Osteoblast (primary cell): ENCODE measurements at regions not wholly inside any gene's neighbourhood (a gene's known extent, or its start where the extent isn't known, plus 50 kb on each side); places are given as distances from the start of the nearest gene placed in this dataset.

Source experiments
- DNase-seq: peaks from one replicate; pipeline ENCODE4 v3.0.0; 2011; ENCODE audit warnings: low spot score, mixed read lengths; ENCODE audit not compliant: insufficient read length; ENCODE audit errors: missing footprints
- H2AFZ ChIP-seq: 2 replicates; pipeline ENCODE4 v1.6.0; 2011; ENCODE audit warnings: mild to moderate bottlenecking, low read length
- H3K27ac ChIP-seq: 2 replicates; pipeline ENCODE4 v1.5.1; 2011; ENCODE audit warnings: mild to moderate bottlenecking, low read depth, low read length, moderate library complexity
- H3K27me3 ChIP-seq: 2 replicates; pipeline ENCODE4 v1.6.0; 2012; ENCODE audit warnings: mild to moderate bottlenecking, control low read depth, inconsistent platforms, low read length, moderate library complexity; ENCODE audit not compliant: insufficient read depth
- H3K36me3 ChIP-seq: 2 replicates; pipeline ENCODE4 v1.5.1; 2011; ENCODE audit warnings: mild to moderate bottlenecking, low read length, control low read depth, moderate library complexity; ENCODE audit not compliant: insufficient read depth
- H3K4me1 ChIP-seq: 2 replicates; pipeline ENCODE4 v1.5.1; 2011; ENCODE audit warnings: mild to moderate bottlenecking, low read length, control low read depth, moderate library complexity; ENCODE audit not compliant: insufficient read depth
- H3K4me2 ChIP-seq: 2 replicates; pipeline ENCODE4 v1.6.0; 2011; ENCODE audit warnings: mild to moderate bottlenecking, low read length; ENCODE audit not compliant: insufficient read depth
- H3K4me3 ChIP-seq: fragments of 200-600 bp; sonication (generic); 3 replicates; pipeline ENCODE4 v1.5.1; 2012; ENCODE audit warnings: mild to moderate bottlenecking, low read length, inconsistent platforms; ENCODE audit not compliant: insufficient read depth
- H3K79me2 ChIP-seq: 2 replicates; pipeline ENCODE4 v1.6.0; 2012; ENCODE audit warnings: mild to moderate bottlenecking, low read length, control low read depth, inconsistent platforms; ENCODE audit not compliant: insufficient read depth
- H3K9me3 ChIP-seq: 2 replicates; pipeline ENCODE4 v1.5.1; 2011; ENCODE audit warnings: low read depth, low read length, control low read depth
- H4K20me1 ChIP-seq: 2 replicates; pipeline ENCODE4 v1.6.0; 2012; ENCODE audit warnings: mild to moderate bottlenecking, low read length, control low read depth; ENCODE audit not compliant: insufficient read depth
- CTCF ChIP-seq: IDR thresholded peaks from 2 replicates; pipeline ENCODE4 v1.5.1; 2011; ENCODE audit warnings: mild to moderate bottlenecking, low read depth, low read length, moderate library complexity; ENCODE audit errors: extremely low read depth

- no peaks in the 10 kb centered on the region for H3K9me3 ChIP-seq
- H3K79me2 ChIP-seq: no peaks in the 10 kb centered on the region
- H3K4me2 ChIP-seq: no peak overlapping the region
- no peak overlapping the region for H3K27ac ChIP-seq
- no peak for DNase-seq
- no peak for TF ChIP-seq CTCF
- no peaks in the 10 kb centered on the region for H3K4me1 ChIP-seq
- no peaks in the 10 kb centered on the region for H3K36me3 ChIP-seq
- no peaks in the 10 kb centered on the region for H4K20me1 ChIP-seq
- H2AFZ ChIP-seq: no peak overlapping the region
- no peak overlapping the region for H3K4me3 ChIP-seq
- H3K27me3 ChIP-seq: no peaks in the 10 kb centered on the region
These were observed 433.4 kb downstream of the TMEM38B start for GRCh38 chr9:106127776-106128175.

GRCh38 chr9:106130374-106130773 is 436.0 kb downstream of the TMEM38B start:
- no peaks in the 10 kb centered on the region for H3K9me3 ChIP-seq
- DNase-seq: no peak
- no peaks in the 10 kb centered on the region for H3K4me1 ChIP-seq
- H2AFZ ChIP-seq: no peak overlapping the region
- H3K36me3 ChIP-seq: no peaks in the 10 kb centered on the region
- no peaks in the 10 kb centered on the region for H3K27me3 ChIP-seq
- H4K20me1 ChIP-seq: no peaks in the 10 kb centered on the region
- H3K4me2 ChIP-seq: no peak overlapping the region
- no peak overlapping the region for H3K4me3 ChIP-seq
- no peaks in the 10 kb centered on the region for H3K79me2 ChIP-seq
- no peak overlapping the region for H3K27ac ChIP-seq
- no peak for TF ChIP-seq CTCF

- Histone ChIP-seq H3K4me1 (no peaks in the 10 kb centered on the region), H3K4me2 (no peak overlapping the region), H3K79me2 (no peaks in the 10 kb centered on the region), H3K9me3 (no peaks in the 10 kb centered on the region), H3K27me3 (no peaks in the 10 kb centered on the region), H2AFZ (no peak overlapping the region), H4K20me1 (no peaks in the 10 kb centered on the region), H3K4me3 (no peak overlapping the region), H3K36me3 (no peaks in the 10 kb centered on the region), H3K27ac (no peak overlapping the region)
- DNase-seq: no peak
- TF ChIP-seq CTCF: no peak
These were observed 449.4 kb downstream of the TMEM38B start for GRCh38 chr9:106143781-106144180.

GRCh38 chr9:106146066-106146840 is 451.9 kb downstream of the TMEM38B start:
- Histone ChIP-seq H3K27me3 (no peaks in the 10 kb centered on the region), H2AFZ (no peak overlapping the region), H3K4me3 (no peak overlapping the region), H3K4me2 (no peak overlapping the region), H4K20me1 (no peaks in the 10 kb centered on the region), H3K9me3 (no peaks in the 10 kb centered on the region), H3K79me2 (no peaks in the 10 kb centered on the region), H3K36me3 (no peaks in the 10 kb centered on the region), H3K27ac (no peak overlapping the region), H3K4me1 (no peaks in the 10 kb centered on the region)
- no peak for TF ChIP-seq CTCF
- DNase-seq: no peak
